ENCODE measurements at regions not wholly inside any gene's neighbourhood (a gene's known extent, or its start where the extent isn't known, plus 50 kb on each side); places are given as distances from the start of the nearest gene placed in this dataset.
A peak's percentile ranks its signal among the peaks of the same experiment; 100 is the strongest.

DNA sequence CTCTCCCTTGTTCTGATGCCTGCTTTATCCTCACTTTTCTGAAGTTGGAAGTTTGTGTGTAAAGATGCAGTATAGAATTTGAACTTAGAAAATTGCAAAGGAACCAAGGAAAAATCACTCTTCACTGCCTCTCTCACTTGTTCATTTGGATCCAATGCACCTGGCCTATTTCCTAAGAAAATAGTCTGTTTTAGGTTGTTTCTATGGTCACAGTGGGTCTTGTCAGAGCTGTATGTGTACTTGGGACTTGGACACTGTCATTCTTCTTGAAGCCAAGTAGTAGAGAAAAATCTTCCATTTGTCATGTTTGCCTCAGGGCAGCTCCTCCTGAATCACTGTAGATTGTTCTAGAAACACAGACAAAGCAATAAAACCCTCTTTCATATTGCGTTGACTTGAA is 80.3 kb upstream of the SESTD1 start:
- CTCF ChIA-PET, result interaction anchor here (0.7 to 1.4 kb wide), 3 partner anchors 8 to 126 kb away, joined by 3 to 4 read pairs (median 3); no protein-coding TSS in a partner anchor
- TF ChIP-seq, protein P1, sequence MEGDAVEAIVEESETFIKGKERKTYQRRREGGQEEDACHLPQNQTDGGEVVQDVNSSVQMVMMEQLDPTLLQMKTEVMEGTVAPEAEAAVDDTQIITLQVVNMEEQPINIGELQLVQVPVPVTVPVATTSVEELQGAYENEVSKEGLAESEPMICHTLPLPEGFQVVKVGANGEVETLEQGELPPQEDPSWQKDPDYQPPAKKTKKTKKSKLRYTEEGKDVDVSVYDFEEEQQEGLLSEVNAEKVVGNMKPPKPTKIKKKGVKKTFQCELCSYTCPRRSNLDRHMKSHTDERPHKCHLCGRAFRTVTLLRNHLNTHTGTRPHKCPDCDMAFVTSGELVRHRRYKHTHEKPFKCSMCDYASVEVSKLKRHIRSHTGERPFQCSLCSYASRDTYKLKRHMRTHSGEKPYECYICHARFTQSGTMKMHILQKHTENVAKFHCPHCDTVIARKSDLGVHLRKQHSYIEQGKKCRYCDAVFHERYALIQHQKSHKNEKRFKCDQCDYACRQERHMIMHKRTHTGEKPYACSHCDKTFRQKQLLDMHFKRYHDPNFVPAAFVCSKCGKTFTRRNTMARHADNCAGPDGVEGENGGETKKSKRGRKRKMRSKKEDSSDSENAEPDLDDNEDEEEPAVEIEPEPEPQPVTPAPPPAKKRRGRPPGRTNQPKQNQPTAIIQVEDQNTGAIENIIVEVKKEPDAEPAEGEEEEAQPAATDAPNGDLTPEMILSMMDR (IDR thresholded peaks at IDR 0.05; ENCODE audit: insufficient read depth, low read length, missing control alignments), result no peak
- H3K4me3 ChIP-seq (ENCODE audit: low read depth, low read length), result no peak overlapping the region
- POLR2A ChIA-PET, result no interaction called here
- no peak for DNase-seq (ENCODE audit: low read depth, low spot score)

- TF ChIP-seq, protein P1 (IDR thresholded peaks at IDR 0.05; ENCODE audit: insufficient read depth, low read length, missing control alignments), result no peak
- ChIA-PET CTCF (interaction anchor here (0.7 to 1.4 kb wide), 5 partner anchors 9 to 126 kb away, joined by 3 to 4 read pairs (median 3); no protein-coding TSS in a partner anchor), POLR2A (no interaction called here)
- no peak overlapping the region for H3K4me3 ChIP-seq (ENCODE audit: low read depth, low read length)
- no peak for DNase-seq (ENCODE audit: low read depth, low spot score)
These were observed 79.8 kb upstream of the SESTD1 start for GRCh38 chr2:179344280-179344964.

DNA sequence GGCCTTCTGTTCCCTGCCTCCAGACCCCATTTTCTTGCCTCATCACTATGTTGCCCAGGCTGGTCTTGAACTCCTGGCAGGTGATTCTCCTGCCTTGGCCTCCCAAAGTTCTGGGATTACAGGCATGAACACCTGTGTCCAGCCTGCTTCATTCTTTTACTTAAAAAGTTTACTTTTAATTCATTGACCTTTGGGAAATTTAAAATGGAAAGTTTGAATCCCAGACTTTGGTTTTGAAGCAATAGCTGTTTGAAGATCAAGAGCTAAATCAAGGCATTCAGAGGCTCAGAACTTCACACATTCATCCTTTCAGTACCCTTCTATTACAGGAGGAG is 79.3 kb upstream of the SESTD1 start:
- POLR2A ChIA-PET, result no interaction called here
- DNase-seq (ENCODE audit: low read depth, low spot score), result no peak
- CTCF ChIA-PET, result interaction anchor here (0.8 to 1.6 kb wide), 5 partner anchors 9 to 124 kb away, joined by 3 to 4 read pairs (median 3); no protein-coding TSS in a partner anchor
- no peak overlapping the region for H3K4me3 ChIP-seq (ENCODE audit: low read depth, low read length)
- TF ChIP-seq, protein P1 (IDR thresholded peaks at IDR 0.05; ENCODE audit: insufficient read depth, low read length, missing control alignments), result no peak

DNA sequence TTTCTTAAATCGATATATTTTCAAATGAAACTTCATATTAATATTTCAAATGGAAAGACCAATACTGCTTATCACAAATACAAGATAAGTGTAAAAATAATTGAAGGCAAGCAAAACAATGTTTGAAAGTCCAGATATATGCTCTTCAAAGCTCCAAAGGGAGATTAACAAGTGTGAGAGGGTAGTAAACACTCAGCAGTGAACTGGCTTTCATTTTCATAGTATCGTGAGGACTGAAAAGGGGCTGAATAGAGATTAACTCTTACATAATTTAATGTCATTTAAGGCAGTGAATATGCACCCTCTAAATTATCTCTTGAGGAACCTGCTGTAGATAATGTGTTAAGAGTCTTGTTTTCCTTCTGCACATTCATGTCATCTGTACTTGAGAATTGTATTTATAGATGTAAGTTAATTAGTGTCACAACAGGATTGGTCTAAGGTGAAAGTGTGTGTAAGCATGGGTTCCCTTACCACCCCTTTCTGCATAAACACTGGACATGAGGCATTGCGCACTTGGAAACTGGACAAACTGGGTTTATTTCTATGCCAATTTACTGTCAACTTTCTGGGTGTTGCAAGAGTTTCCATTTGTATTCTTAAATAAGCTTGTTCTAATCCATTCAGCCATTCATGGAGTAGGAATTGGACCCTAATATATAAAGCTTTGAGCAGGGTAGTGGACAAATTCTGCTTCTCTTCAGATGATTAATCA is 76.7 kb upstream of the SESTD1 start:
- H3K4me3 ChIP-seq (ENCODE audit: low read depth, low read length), result no peak overlapping the region
- ChIA-PET CTCF (interaction anchor here (1.1 to 1.6 kb wide), 2 partner anchors 69 to 122 kb away, joined by 3 to 6 read pairs; no protein-coding TSS in a partner anchor), POLR2A (no interaction called here)
- DNase-seq (ENCODE audit: low read depth, low spot score), result no peak
- TF ChIP-seq, protein P1 (IDR thresholded peaks at IDR 0.05; ENCODE audit: insufficient read depth, low read length, missing control alignments), result no peak

DNA sequence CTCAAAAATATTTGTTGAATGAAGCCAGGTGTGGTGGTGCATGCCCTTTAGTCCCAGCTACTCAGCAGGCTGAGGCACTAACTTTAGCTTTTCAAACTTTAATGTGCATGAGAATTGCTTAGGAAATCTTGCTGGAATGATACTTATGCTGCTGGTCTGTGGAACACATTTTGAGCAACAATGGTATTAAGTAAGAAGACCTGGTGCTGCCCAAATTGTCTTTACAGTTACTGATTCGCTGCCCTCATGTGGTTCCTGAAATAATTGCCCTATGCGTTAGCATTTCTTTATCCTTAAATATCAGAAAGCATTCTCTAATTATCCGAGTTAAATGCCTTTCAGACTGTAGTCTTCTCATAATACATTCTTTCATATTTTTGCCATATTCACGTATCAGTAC is 76.0 kb upstream of the SESTD1 start:
- POLR2A ChIA-PET, result no interaction called here
- DNase-seq (ENCODE audit: low read depth, low spot score), result no peak
- CTCF ChIA-PET, result interaction anchor here (1.2 kb wide), 1 partner anchor 121 kb away, joined by 3 read pairs; no protein-coding TSS in a partner anchor
- H3K4me3 ChIP-seq (ENCODE audit: low read depth, low read length), result no peak overlapping the region
- TF ChIP-seq, protein P1 (IDR thresholded peaks at IDR 0.05; ENCODE audit: insufficient read depth, low read length, missing control alignments), result peak; percentile 16

DNA sequence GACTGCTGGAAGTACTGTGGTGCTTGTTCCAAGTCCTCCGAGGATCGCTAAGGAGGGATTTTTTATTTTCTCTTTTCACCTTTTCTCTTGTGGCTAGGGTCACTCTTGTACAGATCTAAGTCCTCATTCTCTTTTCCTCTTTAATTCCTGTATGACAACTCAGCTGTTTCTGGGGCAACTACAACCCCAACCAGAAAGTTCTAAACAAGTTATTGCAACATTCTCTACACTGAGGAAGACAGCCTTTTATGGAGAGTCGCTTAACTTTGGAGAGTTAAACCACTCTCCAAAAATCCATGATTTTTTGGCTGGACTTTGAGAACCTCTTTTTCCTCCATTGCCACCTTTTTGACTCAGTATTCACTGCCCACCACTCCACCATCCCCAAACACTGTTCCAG is 74.0 kb upstream of the SESTD1 start:
- DNase-seq (ENCODE audit: low read depth, low spot score), result no peak
- TF ChIP-seq, protein P1 (IDR thresholded peaks at IDR 0.05; ENCODE audit: insufficient read depth, low read length, missing control alignments), result no peak
- H3K4me3 ChIP-seq (ENCODE audit: low read depth, low read length), result no peak overlapping the region
- ChIA-PET CTCF (interaction anchor here (1.9 kb wide), 1 partner anchor 119 kb away, joined by 8 read pairs; no protein-coding TSS in a partner anchor), POLR2A (no interaction called here)

Measured in AG04449 (cell line).